GM19239 (cell line): ENCODE measurements at regions not wholly inside any gene's neighbourhood (a gene's known extent, or its start where the extent isn't known, plus 50 kb on each side); places are given as distances from the start of the nearest gene placed in this dataset.

ENCODE experiments used
- DNase-seq: peaks from one replicate; pipeline ENCODE4 v3.0.0; 2011; ENCODE audit warnings: low spot score; ENCODE audit not compliant: insufficient read length
- FAIRE-seq: peaks from 2 replicates; lab custom pipeline; 2011; peaks lifted over from hg19 to GRCh38; lab: Jason Lieb, UNC

GRCh38 chr13:111039735-111040134 is 75.4 kb upstream of the ARHGEF7 start:
- FAIRE-seq = no peak

GRCh38 chr13:111038887-111039286 is 76.2 kb upstream of the ARHGEF7 start:
- FAIRE-seq = no peak
- DNase-seq = no peak

More at GRCh38 chr13:111039735-111040134, 75.4 kb upstream of the ARHGEF7 start:
- DNase-seq = no peak

- no peak for DNase-seq
- FAIRE-seq = no peak
Observed at GRCh38 chr13:111037927-111038326, 77.2 kb upstream of the ARHGEF7 start.

GRCh38 chr13:111036665-111037064 is 78.4 kb upstream of the ARHGEF7 start:
- FAIRE-seq (no peak), DNase-seq (no peak)

- no peak for FAIRE-seq
Observed at GRCh38 chr13:111035861-111036260, 79.2 kb upstream of the ARHGEF7 start.

GRCh38 chr13:111034811-111035210 is 80.3 kb upstream of the ARHGEF7 start:
- FAIRE-seq (no peak), DNase-seq (no peak)

More at GRCh38 chr13:111035861-111036260, 79.2 kb upstream of the ARHGEF7 start:
- DNase-seq = no peak

- no peak for DNase-seq
- no peak for FAIRE-seq
Observed at GRCh38 chr13:111033172-111034130, 81.7 kb upstream of the ARHGEF7 start.

- DNase-seq (no peak), FAIRE-seq (no peak)
Observed at GRCh38 chr13:111031531-111031961, 83.6 kb upstream of the ARHGEF7 start.

- no peak for DNase-seq
- FAIRE-seq = no peak
Observed at GRCh38 chr13:111029957-111030609, 85.0 kb upstream of the ARHGEF7 start.

GRCh38 chr13:111027458-111028439 is 87.4 kb upstream of the ARHGEF7 start:
- FAIRE-seq (no peak), DNase-seq (no peak)

- DNase-seq = no peak
- no peak for FAIRE-seq
Observed at GRCh38 chr13:111025310-111025709, 89.8 kb upstream of the ARHGEF7 start.

GRCh38 chr13:111022886-111023285 is 92.2 kb upstream of the ARHGEF7 start:
- DNase-seq (no peak), FAIRE-seq (no peak)

GRCh38 chr13:111022241-111022640 is 92.9 kb upstream of the ARHGEF7 start:
- FAIRE-seq (no peak), DNase-seq (no peak)

- FAIRE-seq = no peak
- DNase-seq = no peak
Observed at GRCh38 chr13:111021270-111021669, 93.8 kb upstream of the ARHGEF7 start.

GRCh38 chr13:111020546-111020945 is 94.6 kb upstream of the ARHGEF7 start:
- DNase-seq = no peak

GRCh38 chr13:111020021-111020420 is 95.1 kb upstream of the ARHGEF7 start:
- no peak for FAIRE-seq
- DNase-seq = no peak

More at GRCh38 chr13:111020546-111020945, 94.6 kb upstream of the ARHGEF7 start:
- FAIRE-seq = no peak

- FAIRE-seq (no peak), DNase-seq (no peak)
Observed at GRCh38 chr13:111017755-111018459, 97.2 kb upstream of the ARHGEF7 start.

GRCh38 chr13:111013196-111013595 is 98.3 kb upstream of the ANKRD10 start:
- FAIRE-seq = no peak
- DNase-seq = no peak

- FAIRE-seq (no peak), DNase-seq (no peak)
Observed at GRCh38 chr13:111011899-111012298, 97.0 kb upstream of the ANKRD10 start.
